ENCODE measurements at regions not wholly inside any gene's neighbourhood (a gene's known extent, or its start where the extent isn't known, plus 50 kb on each side); places are given as distances from the start of the nearest gene placed in this dataset.

- DNase-seq = no peak
Observed at GRCh38 chr1:87791931-87792740, 463.5 kb downstream of the LMO4 start.

- no peak for DNase-seq
Observed at GRCh38 chr1:87794788-87795614, 466.3 kb downstream of the LMO4 start.

- no peak for DNase-seq
Observed at GRCh38 chr1:87795615-87796337, 467.1 kb downstream of the LMO4 start.

GRCh38 chr1:87796471-87796901 lies 467.8 kb downstream of the LMO4 start:
- DNase-seq = no peak

- DNase-seq = no peak
Observed at GRCh38 chr1:87799451-87799850, 470.8 kb downstream of the LMO4 start.

DNA sequence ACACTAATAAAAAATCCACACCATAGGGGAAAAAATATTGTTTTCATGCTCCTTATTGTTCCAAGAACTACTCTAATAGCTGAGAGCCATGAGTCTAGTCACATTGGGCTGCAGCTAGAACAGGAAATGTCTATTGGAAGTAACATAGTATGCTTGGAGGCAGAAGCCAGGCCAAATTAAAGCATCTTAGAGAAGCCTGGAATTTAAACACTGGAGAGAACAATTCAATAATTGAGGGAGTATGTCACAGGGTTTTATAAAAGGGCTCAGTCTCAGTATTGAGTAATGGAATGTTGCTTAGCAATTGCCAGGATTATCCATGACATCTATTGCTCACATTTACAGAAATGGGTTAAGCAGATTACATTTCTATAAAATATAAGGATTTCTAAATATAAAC lies 471.3 kb downstream of the LMO4 start:
- DNase-seq = no peak

DNA sequence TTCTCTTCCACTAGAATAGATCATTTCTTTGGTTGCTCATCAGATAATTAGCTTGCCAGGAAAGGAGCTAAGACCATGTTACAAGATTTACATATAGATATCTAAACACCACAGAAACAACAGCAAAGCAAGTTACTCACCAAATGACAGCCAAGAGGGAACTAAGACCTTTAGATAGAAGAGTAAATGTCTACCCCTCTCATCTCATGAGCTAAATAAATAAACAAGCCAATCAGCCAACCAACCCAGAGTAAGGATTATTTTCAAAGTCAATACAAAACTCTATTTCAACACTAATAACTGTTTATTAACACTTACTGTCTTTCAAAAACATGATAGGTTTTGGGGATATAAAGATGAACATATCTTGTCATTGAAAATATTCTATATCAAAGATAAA lies 474.7 kb downstream of the LMO4 start:
- no peak for DNase-seq

- no peak for DNase-seq
Observed at GRCh38 chr1:87804128-87804527, 475.4 kb downstream of the LMO4 start.

- DNase-seq = no peak
Observed at GRCh38 chr1:87805666-87806378, 477.1 kb downstream of the LMO4 start.

GRCh38 chr1:87806379-87807094 lies 477.9 kb downstream of the LMO4 start:
- DNase-seq = no peak

- DNase-seq = no peak
Observed at GRCh38 chr1:87810166-87810565, 481.5 kb downstream of the LMO4 start.

- no peak for DNase-seq
Observed at GRCh38 chr1:87812871-87813577, 484.3 kb downstream of the LMO4 start.

GRCh38 chr1:87814573-87814972 lies 485.9 kb downstream of the LMO4 start:
- DNase-seq = no peak

DNA sequence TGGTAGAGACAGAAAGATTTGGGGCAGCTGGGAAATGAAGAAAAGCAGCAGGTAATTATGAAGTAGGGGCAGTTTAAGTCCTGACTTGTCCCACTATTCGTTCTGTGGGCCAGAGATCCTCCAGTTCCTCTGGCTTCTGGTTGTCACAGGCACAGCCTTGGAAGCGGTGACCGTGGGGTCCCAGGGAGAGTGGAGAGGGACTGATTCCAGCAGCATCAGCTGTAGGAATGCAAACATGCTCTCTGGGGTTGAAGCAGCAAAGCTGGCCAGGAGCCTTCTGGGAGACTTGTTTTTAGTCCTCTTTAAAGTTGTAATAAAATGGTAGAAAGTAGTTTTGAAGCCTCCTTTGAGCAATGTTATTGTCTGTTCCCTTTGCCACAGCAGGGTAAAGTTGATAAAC lies 488.0 kb downstream of the LMO4 start:
- no peak for DNase-seq

- DNase-seq = no peak
Observed at GRCh38 chr1:87820668-87821334, 492.1 kb downstream of the LMO4 start.

DNA sequence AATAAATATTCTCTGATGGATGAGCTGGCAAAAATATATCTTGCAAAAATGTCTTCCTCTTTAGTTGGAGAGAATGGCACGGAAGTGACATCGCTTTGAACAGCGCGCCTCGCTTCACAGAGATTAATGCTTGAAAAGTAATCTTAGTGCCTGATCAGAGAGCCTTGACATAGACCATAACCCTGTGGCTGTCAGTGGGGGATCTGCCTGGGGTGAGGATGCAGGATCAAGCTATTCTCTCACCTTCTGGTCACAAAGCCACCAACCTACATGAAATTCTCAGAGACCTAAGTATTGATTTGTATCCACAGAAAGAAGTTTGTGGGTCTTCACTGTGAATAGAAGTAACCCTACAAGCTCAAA lies 492.6 kb downstream of the LMO4 start:
- DNase-seq = no peak

GRCh38 chr1:87826681-87827251 lies 498.1 kb downstream of the LMO4 start:
- no peak for DNase-seq

GRCh38 chr1:87829360-87829759 lies 500.7 kb downstream of the LMO4 start:
- DNase-seq = no peak

GRCh38 chr1:87830432-87830978 lies 501.8 kb downstream of the LMO4 start:
- no peak for DNase-seq

GRCh38 chr1:87833166-87833565 lies 504.5 kb downstream of the LMO4 start:
- DNase-seq = no peak
